ENCODE measurements at regions not wholly inside any gene's neighbourhood (a gene's known extent, or its start where the extent isn't known, plus 50 kb on each side); places are given as distances from the start of the nearest gene placed in this dataset.

DNA sequence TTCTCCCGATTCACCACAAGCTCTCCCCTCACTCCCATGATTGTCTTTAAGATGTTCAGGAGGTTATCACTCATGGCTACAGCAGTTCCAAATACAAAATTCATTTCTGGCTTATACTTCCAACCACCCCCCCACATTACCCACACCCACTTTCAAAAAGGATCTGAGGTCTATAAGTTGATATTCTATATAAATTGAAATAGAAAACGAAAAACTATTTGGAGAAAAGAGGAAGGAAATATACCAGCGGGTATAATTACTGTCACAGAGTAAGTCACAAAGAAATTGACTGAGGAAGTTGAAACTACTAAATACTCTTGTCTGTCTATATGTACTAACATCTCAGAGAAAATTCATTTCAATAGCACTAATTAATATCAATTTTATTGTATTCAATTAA is 112.7 kb upstream of the TNFAIP3 start:
- H4K20me1 ChIP-seq (ENCODE audit: insufficient read depth), result no peaks in the 10 kb centered on the region
- no peak overlapping the region for H3K4me3 ChIP-seq
- 0 out of 2 replicates have a peak, but pooled peaks cover 4% of the 10 kb centered on the region for H3F3A ChIP-seq (ENCODE audit: insufficient read depth)
- no peak overlapping the region for H3K4me2 ChIP-seq (ENCODE audit: unreplicated experiment)
- no peak for TF ChIP-seq EZH2 (IDR thresholded peaks at IDR 0.05; ENCODE audit: insufficient read depth, poor library complexity, severe bottlenecking)
- no peak for TF ChIP-seq EZH2phosphoT487 (IDR thresholded peaks at IDR 0.05; ENCODE audit: insufficient read depth, low read depth)
- peaks cover 12% of the 10 kb centered on the region for H3K4me1 ChIP-seq (ENCODE audit: insufficient read depth)
- no peak overlapping the region for H3K9ac ChIP-seq
- H3K27me3 ChIP-seq (replicated peaks; ENCODE audit: insufficient read depth), result no peaks in the 10 kb centered on the region
- in situ Hi-C loops (cut with MboI), result no loop called here
- H3K9me2 ChIP-seq (ENCODE audit: insufficient read depth), result no peaks in the 10 kb centered on the region
- H3K27ac ChIP-seq, result no peak overlapping the region
- H2AFZ ChIP-seq, result no peak overlapping the region
- no peaks in the 10 kb centered on the region for H3K79me2 ChIP-seq (ENCODE audit: insufficient read depth)
- no peaks in the 10 kb centered on the region for H3K9me3 ChIP-seq (ENCODE audit: low read depth)
- no peak for DNase-seq
- no peaks in the 10 kb centered on the region for H3K36me3 ChIP-seq (ENCODE audit: low read depth)
- WGBS, 2 experiments (ENCODE audit: low coverage in 1 of 2, low lambda C conversion rate in 2 of 2, missing lambda C conversion rate in 2 of 2), result 81 to 87% methylated on average over 3 of the region's 3 CpGs

DNA sequence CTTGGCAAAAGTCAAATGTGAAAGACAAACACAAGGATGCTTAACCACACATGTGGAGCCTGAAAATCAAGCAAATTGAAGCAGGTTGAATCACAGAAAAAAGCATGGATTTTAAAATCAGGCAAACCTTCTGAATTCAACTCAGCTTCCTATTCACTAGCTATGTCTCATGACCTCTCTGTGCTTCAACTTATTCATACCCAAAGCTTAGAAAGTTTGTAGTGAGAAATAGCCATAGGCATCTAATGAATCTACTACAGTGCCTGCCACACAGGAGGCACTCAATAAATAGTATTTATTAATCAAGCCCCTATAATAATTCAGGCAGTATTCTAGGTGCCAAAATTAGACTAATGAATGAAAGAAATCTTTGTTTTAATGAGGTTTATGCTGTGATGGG is 112.2 kb upstream of the TNFAIP3 start:
- Histone ChIP-seq H3K36me3 (ENCODE audit: low read depth) (no peaks in the 10 kb centered on the region), H3K4me3 (no peak overlapping the region), H3F3A (ENCODE audit: insufficient read depth) (no peaks in the 10 kb centered on the region), H3K9me2 (ENCODE audit: insufficient read depth) (no peaks in the 10 kb centered on the region), H3K27me3 (replicated peaks; ENCODE audit: insufficient read depth) (no peaks in the 10 kb centered on the region), H3K79me2 (ENCODE audit: insufficient read depth) (no peaks in the 10 kb centered on the region), H3K27ac (no peak overlapping the region), H3K4me1 (ENCODE audit: insufficient read depth) (peaks cover 7% of the 10 kb centered on the region), H3K9ac (no peak overlapping the region), H2AFZ (no peak overlapping the region), H4K20me1 (ENCODE audit: insufficient read depth) (no peaks in the 10 kb centered on the region), H3K4me2 (ENCODE audit: unreplicated experiment) (no peak overlapping the region), H3K9me3 (ENCODE audit: low read depth) (no peaks in the 10 kb centered on the region)
- no peak for DNase-seq
- in situ Hi-C loops (cut with MboI), result no loop called here
- TF ChIP-seq EZH2phosphoT487 (IDR thresholded peaks at IDR 0.05; ENCODE audit: insufficient read depth, low read depth), result no peak
- TF ChIP-seq EZH2 (IDR thresholded peaks at IDR 0.05; ENCODE audit: insufficient read depth, poor library complexity, severe bottlenecking), result no peak

DNA sequence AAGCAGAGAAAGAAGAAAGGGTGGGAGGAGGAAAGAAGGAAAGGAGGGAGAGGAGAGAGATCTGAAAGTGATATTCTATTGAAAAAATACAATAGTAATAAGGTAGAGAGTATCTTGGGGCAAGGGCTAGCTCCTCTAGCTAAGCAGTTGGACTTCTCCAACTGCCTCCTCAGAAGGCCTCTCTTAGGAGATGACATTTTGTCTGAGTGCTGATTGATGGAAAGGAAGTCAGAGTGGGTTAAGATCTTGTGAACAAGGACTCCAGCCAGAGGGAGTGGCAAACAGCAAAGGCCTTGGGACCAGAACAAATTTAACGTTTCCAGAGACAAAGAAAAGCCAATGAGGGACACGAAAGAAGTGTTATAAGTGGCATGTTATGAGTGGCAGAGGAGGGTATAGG is 111.8 kb upstream of the TNFAIP3 start:
- no peak overlapping the region for H2AFZ ChIP-seq
- TF ChIP-seq EZH2 (IDR thresholded peaks at IDR 0.05; ENCODE audit: insufficient read depth, poor library complexity, severe bottlenecking), result no peak
- TF ChIP-seq EZH2phosphoT487 (IDR thresholded peaks at IDR 0.05; ENCODE audit: insufficient read depth, low read depth), result no peak
- no peak overlapping the region for H3K27ac ChIP-seq
- no peak overlapping the region for H3K9ac ChIP-seq
- in situ Hi-C loops (cut with MboI), result no loop called here
- 32 to 46% methylated on average over 2 of the region's 2 CpGs for WGBS, 2 experiments (ENCODE audit: low coverage in 1 of 2, low lambda C conversion rate in 2 of 2, missing lambda C conversion rate in 2 of 2)
- no peaks in the 10 kb centered on the region for H3K27me3 ChIP-seq (replicated peaks; ENCODE audit: insufficient read depth)
- no peaks in the 10 kb centered on the region for H3K79me2 ChIP-seq (ENCODE audit: insufficient read depth)
- H3K9me2 ChIP-seq (ENCODE audit: insufficient read depth), result no peaks in the 10 kb centered on the region
- H3K9me3 ChIP-seq (ENCODE audit: low read depth), result no peaks in the 10 kb centered on the region
- DNase-seq, result no peak
- H3F3A ChIP-seq (ENCODE audit: insufficient read depth), result no peaks in the 10 kb centered on the region
- no peak overlapping the region for H3K4me2 ChIP-seq (ENCODE audit: unreplicated experiment)
- no peaks in the 10 kb centered on the region for H3K36me3 ChIP-seq (ENCODE audit: low read depth)
- H4K20me1 ChIP-seq (ENCODE audit: insufficient read depth), result no peaks in the 10 kb centered on the region
- H3K4me1 ChIP-seq (ENCODE audit: insufficient read depth), result peaks cover 3% of the 10 kb centered on the region
- no peak overlapping the region for H3K4me3 ChIP-seq

DNA sequence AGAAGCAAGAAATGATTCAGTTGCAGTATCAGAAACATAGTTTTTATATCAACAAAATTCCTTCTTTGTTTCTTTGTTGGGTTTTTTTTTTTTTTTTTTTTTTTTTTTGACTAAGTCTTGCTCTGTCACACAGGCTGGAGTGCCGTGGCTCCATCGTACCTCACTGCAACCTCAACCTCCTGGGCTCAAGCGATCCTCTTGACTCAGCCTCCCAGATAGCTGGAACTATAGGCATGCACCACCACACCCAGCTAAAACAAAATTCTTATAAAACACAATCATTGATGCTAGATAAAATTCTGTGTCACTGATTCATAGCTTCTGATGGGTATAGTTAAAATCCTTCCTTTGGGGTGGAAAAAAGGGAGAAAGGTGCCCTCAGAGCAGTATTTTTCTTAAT is 110.3 kb upstream of the TNFAIP3 start:
- H3K9me3 ChIP-seq (ENCODE audit: low read depth), result no peaks in the 10 kb centered on the region
- in situ Hi-C loops (cut with MboI), result no loop called here
- no peaks in the 10 kb centered on the region for H3K79me2 ChIP-seq (ENCODE audit: insufficient read depth)
- no peaks in the 10 kb centered on the region for H3K9me2 ChIP-seq (ENCODE audit: insufficient read depth)
- no peaks in the 10 kb centered on the region for H3K27me3 ChIP-seq (replicated peaks; ENCODE audit: insufficient read depth)
- no peak overlapping the region for H3K9ac ChIP-seq
- 72 to 87% methylated on average over 3 of the region's 3 CpGs for WGBS, 2 experiments (ENCODE audit: low coverage in 1 of 2, low lambda C conversion rate in 2 of 2, missing lambda C conversion rate in 2 of 2)
- H4K20me1 ChIP-seq (ENCODE audit: insufficient read depth), result no peaks in the 10 kb centered on the region
- no peaks in the 10 kb centered on the region for H3K4me1 ChIP-seq (ENCODE audit: insufficient read depth)
- DNase-seq, result no peak
- H3K4me3 ChIP-seq, result no peak overlapping the region
- no peak overlapping the region for H2AFZ ChIP-seq
- no peak for TF ChIP-seq EZH2 (IDR thresholded peaks at IDR 0.05; ENCODE audit: insufficient read depth, poor library complexity, severe bottlenecking)
- TF ChIP-seq EZH2phosphoT487 (IDR thresholded peaks at IDR 0.05; ENCODE audit: insufficient read depth, low read depth), result no peak
- no peak overlapping the region for H3K27ac ChIP-seq
- no peaks in the 10 kb centered on the region for H3K36me3 ChIP-seq (ENCODE audit: low read depth)
- H3F3A ChIP-seq (ENCODE audit: insufficient read depth), result no peaks in the 10 kb centered on the region
- H3K4me2 ChIP-seq (ENCODE audit: unreplicated experiment), result no peak overlapping the region

DNA sequence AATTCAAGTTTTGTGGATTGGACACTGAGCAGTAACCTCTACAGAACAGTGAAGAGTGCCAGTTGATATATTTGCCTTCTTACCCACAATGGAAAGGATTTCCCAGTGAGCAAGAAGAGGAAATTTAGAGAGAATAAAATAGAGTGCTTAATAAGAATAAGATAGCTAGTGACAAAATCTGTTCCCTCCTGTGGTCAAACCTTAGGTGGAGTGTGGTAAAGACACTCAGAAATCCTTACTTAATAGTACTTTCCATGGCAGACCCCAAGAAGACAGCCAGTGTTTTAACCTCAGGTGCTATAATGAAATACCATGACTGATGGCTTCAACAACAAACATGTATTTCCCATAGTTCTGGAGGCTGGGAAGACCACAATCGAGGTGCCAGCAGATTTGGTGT is 108.4 kb upstream of the TNFAIP3 start:
- no peak for DNase-seq
- no peaks in the 10 kb centered on the region for H3K9me3 ChIP-seq (ENCODE audit: low read depth)
- H3K27ac ChIP-seq, result no peak overlapping the region
- TF ChIP-seq EZH2phosphoT487 (IDR thresholded peaks at IDR 0.05; ENCODE audit: insufficient read depth, low read depth) (no peak), EZH2 (IDR thresholded peaks at IDR 0.05; ENCODE audit: insufficient read depth, poor library complexity, severe bottlenecking) (no peak)
- in situ Hi-C loops (cut with MboI), result no loop called here
- no peaks in the 10 kb centered on the region for H3K9me2 ChIP-seq (ENCODE audit: insufficient read depth)
- H3K4me3 ChIP-seq, result no peak overlapping the region
- peaks cover 4% of the 10 kb centered on the region; the same call in 1 of the 2 replicates for H3K4me1 ChIP-seq (ENCODE audit: insufficient read depth)
- 96 to 100% methylated on average over 1 of the region's 1 CpG for WGBS, 2 experiments (ENCODE audit: low coverage in 1 of 2, low lambda C conversion rate in 2 of 2, missing lambda C conversion rate in 2 of 2)
- H3K4me2 ChIP-seq (ENCODE audit: unreplicated experiment), result no peak overlapping the region
- H2AFZ ChIP-seq, result no peak overlapping the region
- no peaks in the 10 kb centered on the region for H3K36me3 ChIP-seq (ENCODE audit: low read depth)
- H3K79me2 ChIP-seq (ENCODE audit: insufficient read depth), result no peaks in the 10 kb centered on the region
- no peak overlapping the region for H3K9ac ChIP-seq
- no peaks in the 10 kb centered on the region for H3K27me3 ChIP-seq (replicated peaks; ENCODE audit: insufficient read depth)
- peaks cover under 1% of the 10 kb centered on the region; the same call in 1 of the 2 replicates for H3F3A ChIP-seq (ENCODE audit: insufficient read depth)
- H4K20me1 ChIP-seq (ENCODE audit: insufficient read depth), result no peaks in the 10 kb centered on the region

Measured in GM23248 (cell line).